Inferior parietal cortex (tissue), 1 donor: ENCODE measurements at regions not wholly inside any gene's neighbourhood (a gene's known extent, or its start where the extent isn't known, plus 50 kb on each side); places are given as distances from the start of the nearest gene placed in this dataset.
"Not testable (repeated sequence)": the region's sequence is repeated elsewhere in the genome, so short reads cannot be mapped to it uniquely, and the experiment has no call there.

Experiments
- DNase-seq: peaks from one replicate; pipeline ENCODE4 v3.0.0-alpha.2; 2016; ENCODE audit errors: extremely low spot score

- DNase-seq = no peak
Observed at GRCh38 chr4:96936886-96937285, 1097.0 kb downstream of the PDHA2 start.

- DNase-seq = no peak
Observed at GRCh38 chr4:96946552-96946951, 1106.7 kb downstream of the PDHA2 start.

DNA sequence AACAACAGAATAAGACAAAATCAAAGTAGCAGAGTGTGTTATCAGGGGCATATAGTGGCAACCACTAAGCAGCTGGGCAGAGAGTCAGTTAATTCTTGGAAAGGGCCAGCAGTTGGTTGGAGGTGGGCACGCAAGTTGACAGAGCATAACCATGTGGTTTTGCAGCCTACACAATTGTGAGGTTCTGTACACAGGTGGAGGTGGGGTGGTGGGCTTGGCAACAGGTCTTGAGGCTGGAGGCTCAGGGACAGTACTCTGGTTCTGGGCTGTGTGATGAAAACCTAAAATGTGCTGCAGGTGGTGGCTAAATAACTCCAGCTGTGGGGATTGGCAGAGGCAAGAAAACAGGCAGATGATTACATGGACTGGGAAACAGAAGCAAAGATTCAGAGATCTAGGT, 1112.7 kb downstream of the PDHA2 start:
- no peak for DNase-seq

GRCh38 chr4:96955226-96955625, 1115.3 kb downstream of the PDHA2 start:
- no peak for DNase-seq

- no peak for DNase-seq
Observed at GRCh38 chr4:96955691-96956090, 1115.8 kb downstream of the PDHA2 start.

DNA sequence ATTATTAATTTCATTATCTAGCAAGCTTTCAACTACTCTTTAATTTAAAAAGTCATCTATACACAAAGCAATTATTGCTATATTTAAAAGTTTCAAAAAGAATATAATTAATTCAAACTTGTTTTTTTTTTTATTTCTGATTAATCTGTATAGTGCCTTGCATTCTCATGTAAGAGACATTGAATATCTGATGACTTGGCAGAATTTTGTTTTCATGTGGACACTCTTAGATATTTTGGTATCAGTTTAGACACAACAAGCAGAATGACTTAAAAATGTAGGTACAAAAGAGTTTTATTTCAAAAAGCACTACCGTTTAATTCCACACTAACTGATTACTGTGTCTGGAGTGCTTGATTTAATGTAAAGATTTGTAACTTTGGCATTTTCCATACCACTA, 1129.6 kb downstream of the PDHA2 start:
- no peak for DNase-seq

DNA sequence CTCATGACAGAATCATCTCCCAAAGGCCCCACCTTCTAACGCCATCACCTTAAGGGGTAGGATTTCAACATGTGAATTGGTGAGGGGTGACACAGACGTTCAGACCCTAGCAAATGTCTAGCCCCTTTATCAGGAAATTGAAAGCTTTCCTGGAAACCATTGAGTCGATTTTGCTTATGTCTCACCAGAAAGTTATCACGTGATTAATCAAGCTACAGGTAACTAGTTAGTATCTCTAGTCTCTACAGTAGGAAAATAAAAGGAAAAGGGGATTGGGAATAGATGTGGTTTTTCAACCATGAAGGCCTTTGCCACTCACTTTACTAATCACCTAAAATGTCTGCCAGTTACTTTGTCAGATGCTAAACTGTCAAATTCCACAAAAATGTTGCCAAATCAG, 1133.0 kb downstream of the PDHA2 start:
- DNase-seq = no peak

DNA sequence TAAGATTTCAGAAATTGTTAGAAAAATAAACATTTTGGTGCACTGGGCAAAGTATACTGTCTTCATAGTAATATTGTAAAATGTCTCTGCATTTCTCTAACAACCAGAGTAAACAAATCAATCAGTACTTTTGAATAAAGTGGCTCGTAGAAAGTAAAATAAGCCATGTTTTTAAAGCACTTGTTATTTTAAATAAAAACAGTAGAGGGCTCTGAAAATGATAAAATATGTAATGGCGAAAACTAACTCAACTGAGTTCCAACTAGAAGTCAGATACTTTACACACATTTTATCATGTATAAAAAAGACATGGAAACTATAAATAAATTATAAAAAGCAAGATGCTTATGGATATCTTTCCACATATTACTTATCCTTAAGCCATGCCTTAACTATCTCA, 1134.4 kb downstream of the PDHA2 start:
- DNase-seq = no peak

DNA sequence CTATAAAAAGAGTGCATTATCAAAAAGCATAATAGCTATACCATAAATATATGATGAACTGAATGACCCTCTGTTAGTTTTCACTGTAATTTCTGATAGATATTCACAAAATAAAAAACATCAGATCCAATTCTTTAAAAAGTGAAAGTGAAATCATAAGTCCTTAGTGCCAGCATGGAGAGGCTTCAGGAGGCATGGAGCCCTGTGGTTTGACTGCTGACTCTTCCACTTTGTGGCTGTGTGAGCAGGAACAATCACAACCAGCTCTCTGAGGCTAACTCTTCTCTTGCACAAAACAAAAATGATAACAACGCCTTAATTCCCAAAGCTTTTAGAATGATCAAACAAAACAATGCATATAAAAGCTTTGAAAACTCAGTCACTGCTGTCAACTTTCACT, 1143.9 kb downstream of the PDHA2 start:
- no peak for DNase-seq

DNA sequence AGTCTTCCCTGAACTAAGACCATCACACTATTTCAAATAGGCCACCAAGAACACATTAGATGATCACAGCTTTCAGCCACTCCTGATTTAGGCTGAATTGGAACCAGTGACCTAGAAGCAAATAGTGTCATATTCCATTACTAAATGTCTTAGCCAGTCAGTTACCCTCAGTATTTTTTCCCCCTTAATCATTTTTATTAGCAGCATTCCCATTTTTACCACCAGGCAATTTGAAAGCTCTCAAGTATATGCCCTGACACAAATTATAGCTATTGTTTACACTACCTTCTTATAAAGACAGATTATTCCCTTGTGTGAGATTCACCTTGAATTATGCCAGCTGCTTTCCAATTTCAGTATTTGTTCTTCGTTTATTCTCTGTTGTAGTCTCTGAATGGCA, 1146.9 kb downstream of the PDHA2 start:
- no peak for DNase-seq

DNA sequence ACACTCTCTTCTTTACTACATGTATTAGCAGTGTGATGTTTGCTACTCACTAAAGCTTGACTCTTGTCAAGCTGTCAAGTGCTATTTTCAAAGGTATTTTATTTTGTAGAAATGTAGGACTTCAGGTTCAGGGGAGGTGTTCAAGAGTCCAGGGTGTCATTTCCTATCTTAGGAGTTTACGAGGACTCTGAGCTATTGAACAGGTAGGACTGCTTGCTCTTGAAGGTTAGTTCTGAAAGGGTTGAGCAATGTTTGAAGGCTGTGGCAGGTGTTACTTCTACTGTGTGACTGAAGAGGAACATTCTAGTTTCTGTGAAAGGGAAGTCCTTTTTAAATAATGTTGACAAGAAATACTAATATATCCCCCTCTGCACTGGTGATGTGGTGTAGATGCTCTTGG, 1151.2 kb downstream of the PDHA2 start:
- DNase-seq = no peak

DNA sequence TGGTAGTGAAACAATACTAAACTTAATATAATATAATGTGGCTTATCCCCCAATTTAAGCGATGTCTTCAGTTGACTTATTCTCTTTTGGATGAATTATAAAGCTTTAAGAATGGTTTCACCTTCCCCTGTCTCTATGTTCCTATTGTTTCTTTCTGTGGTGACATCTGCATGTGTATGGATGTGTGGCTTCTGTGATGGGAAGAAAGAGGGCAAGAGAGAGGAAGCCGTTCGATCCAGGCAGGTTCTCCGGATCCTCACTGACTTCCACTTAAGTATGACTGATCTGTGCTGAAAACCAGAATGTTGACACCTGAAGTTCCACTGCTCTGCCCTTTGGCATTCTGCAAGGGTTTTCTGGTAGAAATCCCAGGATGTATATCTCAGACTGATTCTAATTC, 1150.8 kb downstream of the STPG2 start:
- no peak for DNase-seq

DNA sequence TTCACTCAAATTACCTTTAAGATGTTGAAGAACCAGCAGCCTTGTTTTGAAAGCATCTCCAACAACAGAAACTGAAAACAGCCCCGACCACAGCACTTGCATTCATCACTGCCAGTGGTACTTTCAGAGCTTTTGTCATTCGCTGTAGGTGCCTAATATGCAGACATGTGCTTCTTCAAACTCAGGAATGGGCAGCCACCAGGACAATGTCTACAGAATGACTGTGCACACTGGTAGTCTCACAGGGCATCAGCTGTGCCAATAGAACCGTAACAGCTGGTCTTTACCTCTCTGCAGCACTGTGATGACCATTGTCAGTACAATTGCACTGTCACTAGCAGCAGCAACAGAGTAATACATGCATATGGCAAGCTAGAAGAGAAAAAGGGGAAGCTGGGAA, 1149.7 kb downstream of the STPG2 start:
- DNase-seq = no peak

DNA sequence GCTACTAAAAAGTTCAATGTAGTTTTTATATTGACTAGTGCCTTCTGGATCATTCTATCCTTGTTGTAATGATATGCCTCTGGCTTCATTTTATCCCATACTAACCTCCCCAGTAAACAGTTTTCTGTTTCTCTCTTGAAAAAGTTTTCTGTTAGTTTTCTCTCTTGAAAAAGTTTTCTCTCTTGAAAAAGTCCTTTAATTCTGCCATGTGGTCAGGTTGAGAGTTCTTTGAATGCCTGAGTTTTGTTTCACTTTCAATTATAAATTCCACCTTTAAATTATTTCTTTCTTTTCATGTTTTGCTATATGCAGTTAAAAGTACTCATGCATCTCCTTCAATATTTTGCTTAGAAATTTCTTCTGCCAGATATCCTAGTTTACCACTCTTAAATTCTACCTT, 1139.6 kb downstream of the STPG2 start:
- no peak for DNase-seq

GRCh38 chr4:97013309-97013708, 1130.0 kb downstream of the STPG2 start:
- no peak for DNase-seq

DNA sequence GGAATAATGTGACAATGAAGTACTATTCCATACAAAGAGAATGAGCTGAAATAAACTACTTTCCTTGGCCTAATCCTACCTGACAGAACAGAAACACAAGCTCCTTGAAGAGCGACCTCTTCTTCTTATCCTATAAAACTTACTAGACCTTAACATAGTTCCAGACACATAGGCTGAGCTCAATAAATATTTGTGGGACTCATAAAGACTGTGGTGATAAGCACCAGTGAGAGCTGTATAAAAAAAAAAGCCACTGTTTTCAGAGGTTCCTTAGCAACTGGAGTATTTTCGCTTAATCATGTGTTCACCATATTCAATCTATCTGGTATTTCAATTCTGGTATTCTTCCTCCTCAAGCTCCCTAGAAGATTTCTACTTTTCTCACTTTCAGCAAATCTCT, 1129.6 kb downstream of the STPG2 start:
- DNase-seq = no peak

- DNase-seq = no peak
Observed at GRCh38 chr4:97015301-97015700, 1128.0 kb downstream of the STPG2 start.

DNA sequence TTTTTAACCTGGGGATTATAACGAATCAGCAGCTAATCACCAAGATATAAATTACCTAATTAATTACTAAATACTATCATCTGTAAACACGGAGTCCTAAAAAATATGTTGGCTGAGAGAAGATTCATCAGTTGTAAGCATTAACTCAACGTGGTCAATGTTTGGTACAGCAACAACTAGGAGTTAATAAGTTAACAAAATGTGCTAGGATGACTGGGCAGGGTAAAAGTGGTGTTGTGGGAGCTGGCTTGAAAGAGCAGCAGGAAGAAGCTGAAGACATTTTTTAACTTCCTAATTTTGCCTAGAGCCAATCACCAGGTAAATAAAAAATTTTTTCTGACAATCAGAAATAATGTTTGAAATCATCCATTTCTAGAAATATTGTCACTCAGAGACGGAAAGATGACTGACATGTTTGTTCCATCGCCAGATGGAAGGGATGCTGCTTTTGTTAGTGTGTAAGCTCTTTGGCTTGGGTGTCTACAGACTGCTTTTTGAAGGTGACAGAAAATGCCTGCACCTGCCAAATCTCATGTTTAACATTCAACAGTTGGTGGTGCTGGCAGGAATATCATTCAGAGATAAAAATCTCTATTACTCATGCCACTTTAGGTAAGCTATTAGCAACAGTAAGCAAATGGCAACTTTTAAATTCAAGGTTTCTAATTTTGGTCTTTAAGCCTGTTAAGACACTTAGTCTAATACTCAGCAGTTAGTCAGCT, 1126.9 kb downstream of the STPG2 start:
- DNase-seq = no peak

GRCh38 chr4:97027728-97028410, 1115.4 kb downstream of the STPG2 start:
- no peak for DNase-seq

DNA sequence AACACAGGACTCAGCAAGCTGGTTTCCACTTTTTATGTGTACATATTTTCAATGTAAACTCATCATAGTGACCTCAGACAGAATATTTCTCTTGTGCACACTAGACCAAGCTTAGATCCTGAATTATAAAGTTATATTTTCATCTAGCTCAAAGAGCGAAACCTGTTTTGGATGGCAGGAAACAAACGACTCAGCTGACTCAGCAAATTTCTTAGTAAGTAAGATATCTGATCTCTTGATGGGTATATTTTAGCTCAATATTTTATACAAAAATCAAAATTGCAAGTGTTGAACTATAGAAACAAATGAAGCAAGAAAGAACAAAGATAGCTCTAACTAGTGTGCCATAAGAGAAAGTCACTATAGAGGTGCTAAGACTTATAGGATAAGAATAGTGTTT, 1114.5 kb downstream of the STPG2 start:
- no peak for DNase-seq

- not testable (repeated sequence) for DNase-seq
Observed at GRCh38 chr4:97037411-97038145, 1105.7 kb downstream of the STPG2 start.

- DNase-seq = no peak
Observed at GRCh38 chr4:97038146-97038516, 1105.1 kb downstream of the STPG2 start.

GRCh38 chr4:97072666-97073065, 1070.6 kb downstream of the STPG2 start:
- no peak for DNase-seq
